GM12874 (cell line): ENCODE measurements at regions not wholly inside any gene's neighbourhood (a gene's known extent, or its start where the extent isn't known, plus 50 kb on each side); places are given as distances from the start of the nearest gene placed in this dataset.

Experiments used
- TF ChIP-seq, protein P1 (sequence below): IDR thresholded peaks from 2 replicates; pipeline ENCODE4 v1.5.1; 2011; ENCODE audit warnings: low read depth, mild to moderate bottlenecking, control low read depth, low read length, moderate library complexity; ENCODE audit not compliant: insufficient read depth

DNA sequence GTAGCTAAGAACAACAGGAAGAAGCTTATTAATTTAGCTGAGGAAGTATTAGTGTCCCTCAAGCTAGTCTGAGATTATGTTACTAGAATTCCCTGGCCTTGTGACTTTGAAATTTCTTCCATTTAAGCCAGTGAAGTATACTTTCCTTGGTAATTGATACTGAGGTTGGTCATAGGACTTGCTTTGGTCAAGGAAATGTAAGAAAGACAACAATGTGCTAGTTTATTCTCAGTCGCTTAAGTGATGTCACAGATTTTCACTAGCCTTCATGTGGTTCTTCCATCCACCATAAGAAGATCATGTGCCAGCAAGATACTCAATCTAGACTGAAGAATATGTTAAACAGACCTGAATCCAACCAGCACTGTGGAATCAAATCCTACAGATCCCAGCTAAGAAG lies 1140.1 kb downstream of the TECRL start:
- TF ChIP-seq, protein P1, sequence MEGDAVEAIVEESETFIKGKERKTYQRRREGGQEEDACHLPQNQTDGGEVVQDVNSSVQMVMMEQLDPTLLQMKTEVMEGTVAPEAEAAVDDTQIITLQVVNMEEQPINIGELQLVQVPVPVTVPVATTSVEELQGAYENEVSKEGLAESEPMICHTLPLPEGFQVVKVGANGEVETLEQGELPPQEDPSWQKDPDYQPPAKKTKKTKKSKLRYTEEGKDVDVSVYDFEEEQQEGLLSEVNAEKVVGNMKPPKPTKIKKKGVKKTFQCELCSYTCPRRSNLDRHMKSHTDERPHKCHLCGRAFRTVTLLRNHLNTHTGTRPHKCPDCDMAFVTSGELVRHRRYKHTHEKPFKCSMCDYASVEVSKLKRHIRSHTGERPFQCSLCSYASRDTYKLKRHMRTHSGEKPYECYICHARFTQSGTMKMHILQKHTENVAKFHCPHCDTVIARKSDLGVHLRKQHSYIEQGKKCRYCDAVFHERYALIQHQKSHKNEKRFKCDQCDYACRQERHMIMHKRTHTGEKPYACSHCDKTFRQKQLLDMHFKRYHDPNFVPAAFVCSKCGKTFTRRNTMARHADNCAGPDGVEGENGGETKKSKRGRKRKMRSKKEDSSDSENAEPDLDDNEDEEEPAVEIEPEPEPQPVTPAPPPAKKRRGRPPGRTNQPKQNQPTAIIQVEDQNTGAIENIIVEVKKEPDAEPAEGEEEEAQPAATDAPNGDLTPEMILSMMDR: no peak

DNA sequence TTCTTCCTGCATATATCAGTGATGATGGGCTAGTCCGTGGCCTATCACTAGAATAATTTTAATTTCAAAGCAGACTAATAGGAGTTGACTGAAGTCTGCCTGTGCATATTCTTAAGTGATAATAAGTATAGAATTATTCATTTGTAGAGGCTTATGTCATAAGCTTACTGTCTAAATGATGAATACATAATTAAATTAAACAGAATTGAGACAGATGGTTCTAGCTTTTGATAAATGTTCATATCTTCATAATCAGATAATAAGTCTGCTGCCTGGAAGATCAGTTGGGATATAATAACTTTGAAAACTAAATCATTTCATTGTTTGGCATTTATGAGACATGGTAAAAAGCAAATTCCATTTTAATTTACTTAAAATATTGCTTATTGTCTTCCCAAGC lies 1175.6 kb downstream of the TECRL start:
- TF ChIP-seq, protein P1: no peak

DNA sequence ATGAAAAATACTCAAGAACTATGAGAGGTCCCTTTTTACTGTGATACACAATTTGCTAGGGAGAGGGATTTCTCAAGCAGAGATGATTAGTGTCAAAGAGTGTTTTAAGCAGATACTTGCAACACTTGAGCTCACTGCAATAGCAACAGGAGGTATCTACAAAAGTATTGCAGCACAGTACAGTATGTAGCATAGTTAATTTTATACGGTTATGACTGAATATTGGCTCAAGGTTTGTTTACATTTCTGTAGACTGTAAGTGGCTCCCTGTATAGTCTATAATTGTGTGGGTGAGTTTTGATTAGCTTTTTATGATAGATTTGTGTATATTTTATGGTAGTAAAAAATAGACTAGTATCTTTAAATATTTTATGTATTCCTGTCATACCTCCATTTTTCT lies 1177.2 kb downstream of the TECRL start:
- TF ChIP-seq, protein P1: no peak

DNA sequence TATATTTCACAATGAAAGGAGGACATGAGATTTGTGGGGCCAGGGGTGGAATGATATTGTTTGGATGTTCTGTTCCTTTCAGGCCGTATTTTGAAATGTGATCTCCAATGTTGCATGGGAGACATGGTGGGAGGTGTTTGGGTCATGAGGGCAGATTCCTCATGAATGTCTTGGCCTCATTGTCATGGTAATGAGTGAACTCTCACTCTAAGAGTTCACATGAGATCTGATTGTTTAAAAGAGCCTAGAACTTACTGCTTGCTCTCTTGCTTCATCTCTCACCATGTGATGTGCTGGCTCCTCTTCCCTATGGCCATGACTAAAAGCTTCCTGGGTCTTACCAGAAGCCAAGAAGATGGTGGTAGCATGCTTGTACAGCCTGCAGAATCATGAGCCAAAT lies 1183.0 kb downstream of the TECRL start:
- TF ChIP-seq, protein P1: no peak

DNA sequence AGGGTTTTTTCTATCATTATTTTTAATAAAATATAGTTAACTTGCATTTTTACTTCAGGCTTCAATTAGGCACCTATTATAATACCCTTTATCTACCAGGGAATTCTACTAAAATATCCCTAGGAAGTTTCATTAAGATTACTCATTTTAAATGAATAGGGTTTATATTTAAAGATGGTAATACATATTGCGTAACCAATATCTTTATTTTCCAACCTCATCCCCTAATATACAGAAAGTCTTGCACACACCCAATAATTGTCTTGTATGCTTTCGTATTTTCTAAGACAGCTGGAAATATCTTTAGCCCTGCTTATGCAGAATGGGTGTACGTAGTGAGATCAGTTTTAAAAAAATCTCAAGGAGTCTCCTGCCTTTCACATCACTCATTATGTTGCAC lies 1186.8 kb downstream of the TECRL start:
- TF ChIP-seq, protein P1: no peak

DNA sequence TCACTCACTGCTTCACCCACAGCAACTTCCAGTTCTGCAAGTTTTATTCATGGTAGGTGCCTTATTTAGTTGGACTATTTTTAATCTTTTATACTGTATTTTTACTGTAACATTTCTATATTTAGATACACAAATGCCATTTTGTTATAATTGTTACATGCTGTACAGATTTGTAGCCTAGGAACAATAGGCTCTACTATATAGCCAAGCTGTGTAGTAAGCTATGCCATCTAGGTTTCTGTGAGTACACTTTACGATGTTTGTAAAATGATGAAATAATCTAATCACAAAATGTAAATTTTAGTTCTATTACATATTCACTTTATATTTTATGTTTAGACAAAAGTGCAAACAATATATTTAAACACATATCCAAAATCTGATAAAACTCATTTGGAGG lies 1187.8 kb downstream of the TECRL start:
- TF ChIP-seq, protein P1: no peak

DNA sequence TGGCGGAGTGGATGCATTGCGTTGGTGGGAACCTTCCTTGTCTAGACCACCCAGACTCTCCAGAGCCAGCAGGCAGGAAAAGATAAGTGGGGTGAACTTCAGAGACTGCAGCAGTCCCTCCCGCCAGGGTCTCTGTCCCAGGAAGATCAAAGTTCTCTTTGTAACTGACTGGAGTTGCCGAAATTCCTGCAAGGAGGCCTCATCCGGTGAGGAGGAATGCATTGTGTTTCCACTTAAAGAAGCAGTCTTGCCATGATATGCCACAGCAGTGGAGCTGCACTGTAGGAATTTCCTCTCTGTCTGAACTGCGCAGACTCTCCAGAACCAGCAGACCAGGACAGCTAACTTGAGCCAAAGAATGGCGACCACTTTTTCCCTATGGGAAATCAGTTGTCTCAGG lies 1190.4 kb downstream of the TECRL start:
- TF ChIP-seq, protein P1: no peak

DNA sequence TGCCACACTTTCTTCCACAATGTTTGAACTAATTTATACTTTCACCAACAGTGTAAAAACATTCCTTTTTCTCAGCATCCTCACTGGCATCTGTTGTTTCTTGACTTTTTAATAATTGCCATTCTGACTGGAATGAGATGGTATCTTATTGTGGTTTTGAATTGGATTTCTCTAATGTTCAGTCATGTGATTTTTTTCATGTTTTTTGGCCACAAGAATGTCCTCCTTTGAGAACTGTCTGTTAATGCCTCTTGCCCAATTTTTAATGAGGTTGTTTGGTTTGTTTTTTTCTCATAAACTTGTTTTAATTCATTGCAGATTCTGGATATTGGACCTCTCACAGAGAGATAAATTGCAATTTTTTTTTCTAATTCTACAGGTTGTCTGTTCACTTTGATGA lies 1195.2 kb downstream of the TECRL start:
- TF ChIP-seq, protein P1: no peak
